K562 (cell line): ENCODE measurements at regions not wholly inside any gene's neighbourhood (a gene's known extent, or its start where the extent isn't known, plus 50 kb on each side); places are given as distances from the start of the nearest gene placed in this dataset.

Experiments used
- BACH1 ChIP-seq: fragments of 200-800 bp; sonication (Bioruptor generic); IDR thresholded peaks from 2 replicates; pipeline ENCODE4 v1.6.1; 2016; ENCODE audit warnings: missing genetic modification characterization, missing compliant biosample characterization
- RNF2 ChIP-seq: sonication (generic); IDR thresholded peaks from 2 replicates; pipeline ENCODE4 v1.6.1; 2016
- TCF7L2 ChIP-seq: fragments of 150-350 bp; IDR thresholded peaks from 2 replicates; pipeline ENCODE4 v1.6.1; 2016; ENCODE audit warnings: low read depth, mild to moderate bottlenecking, low read length, moderate library complexity
- ZNF274 ChIP-seq: IDR thresholded peaks from 2 replicates; pipeline ENCODE4 v1.6.1; 2011; ENCODE audit warnings: low read depth, mild to moderate bottlenecking, low read length, moderate library complexity, borderline replicate concordance
- TF ChIP-seq, protein P1 (sequence below), 3 experiments: IDR thresholded peaks in 2 of 3; conservative IDR thresholded peaks in 1 of 3; 2 replicates each; pipeline ENCODE4 v1.5.1; 2011 to 2012; ENCODE audit warnings: low read length in 3 of 3, mild to moderate bottlenecking in 3 of 3, control low read depth in 2 of 3, improper control_type of control experiment in 1 of 3, inconsistent platforms in 1 of 3, low read depth in 1 of 3, mixed read lengths in 1 of 3, moderate library complexity in 1 of 3; ENCODE audit not compliant: insufficient read depth in 2 of 3

DNA sequence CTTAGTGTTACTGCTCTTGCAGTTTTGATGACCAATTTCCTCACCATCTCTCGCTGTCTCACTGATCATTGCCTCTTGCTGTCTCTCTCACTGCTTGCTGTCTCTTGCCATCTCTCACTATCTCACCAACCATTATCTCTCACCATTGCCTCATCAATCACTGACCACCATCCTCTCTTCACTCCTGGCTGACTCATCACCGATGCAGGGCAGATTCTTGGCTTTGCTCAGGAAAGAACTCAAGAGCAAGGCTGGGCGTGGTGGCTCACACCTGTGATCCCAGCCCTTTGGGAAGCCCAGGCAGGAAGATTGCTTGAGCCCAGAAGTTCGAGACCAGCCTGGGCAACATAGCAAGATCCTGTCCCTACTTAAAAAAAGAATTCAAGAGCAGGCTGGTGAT lies 66.3 kb upstream of the SYN3 start:
- TF ChIP-seq BACH1: no peak
- TF ChIP-seq, protein P1, sequence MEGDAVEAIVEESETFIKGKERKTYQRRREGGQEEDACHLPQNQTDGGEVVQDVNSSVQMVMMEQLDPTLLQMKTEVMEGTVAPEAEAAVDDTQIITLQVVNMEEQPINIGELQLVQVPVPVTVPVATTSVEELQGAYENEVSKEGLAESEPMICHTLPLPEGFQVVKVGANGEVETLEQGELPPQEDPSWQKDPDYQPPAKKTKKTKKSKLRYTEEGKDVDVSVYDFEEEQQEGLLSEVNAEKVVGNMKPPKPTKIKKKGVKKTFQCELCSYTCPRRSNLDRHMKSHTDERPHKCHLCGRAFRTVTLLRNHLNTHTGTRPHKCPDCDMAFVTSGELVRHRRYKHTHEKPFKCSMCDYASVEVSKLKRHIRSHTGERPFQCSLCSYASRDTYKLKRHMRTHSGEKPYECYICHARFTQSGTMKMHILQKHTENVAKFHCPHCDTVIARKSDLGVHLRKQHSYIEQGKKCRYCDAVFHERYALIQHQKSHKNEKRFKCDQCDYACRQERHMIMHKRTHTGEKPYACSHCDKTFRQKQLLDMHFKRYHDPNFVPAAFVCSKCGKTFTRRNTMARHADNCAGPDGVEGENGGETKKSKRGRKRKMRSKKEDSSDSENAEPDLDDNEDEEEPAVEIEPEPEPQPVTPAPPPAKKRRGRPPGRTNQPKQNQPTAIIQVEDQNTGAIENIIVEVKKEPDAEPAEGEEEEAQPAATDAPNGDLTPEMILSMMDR (IDR thresholded peaks at IDR 0.05 in 2 of 3, conservative IDR thresholded peaks at IDR 0.05 in 1 of 3; ENCODE audit: insufficient read depth in 2 of 3, low read depth in 1 of 3, low read length in 3 of 3): no peak
- no peak for TF ChIP-seq RNF2
- no peak for TF ChIP-seq ZNF274
- no peak for TF ChIP-seq TCF7L2
